ENCODE measurements at regions not wholly inside any gene's neighbourhood (a gene's known extent, or its start where the extent isn't known, plus 50 kb on each side); places are given as distances from the start of the nearest gene placed in this dataset.

DNA sequence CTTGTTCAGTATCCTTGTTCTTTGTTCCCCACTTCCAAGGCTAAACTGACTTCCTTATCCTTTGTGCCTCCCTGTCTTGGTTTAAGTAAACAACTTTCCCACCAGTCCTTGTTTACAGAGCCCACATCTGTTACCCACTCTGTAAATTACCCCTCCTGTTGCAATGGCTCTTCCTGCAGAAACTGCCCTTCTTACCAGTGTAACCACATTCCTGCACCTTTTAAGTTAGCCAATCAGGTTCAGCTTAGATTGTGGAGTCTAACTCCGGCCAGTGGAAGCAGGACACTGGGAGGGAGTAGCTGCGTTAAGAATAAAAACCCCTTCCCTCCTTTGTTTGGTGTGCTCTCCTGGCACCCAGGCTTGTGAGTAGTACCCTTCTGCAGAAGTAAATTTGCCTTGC lies 360.9 kb downstream of the PRDM5 start:
- H3F3A ChIP-seq (replicated peaks; ENCODE audit: insufficient read depth): no peaks in the 10 kb centered on the region
- ChIA-PET CTCF (interaction anchor here (0.6 kb wide), 1 partner anchor 516 kb away, joined by 3 read pairs; no protein-coding TSS in a partner anchor), POLR2A (no interaction called here)
- H4K20me1 ChIP-seq (ENCODE audit: insufficient read depth): no peaks in the 10 kb centered on the region
- H3K79me2 ChIP-seq (ENCODE audit: insufficient read depth): no peaks in the 10 kb centered on the region
- no peak for DNase-seq
- no peak overlapping the region for H3K4me3 ChIP-seq (ENCODE audit: low read depth in 2 of 2, low read length in 1 of 2)
- H2AFZ ChIP-seq (ENCODE audit: low read depth): no peak overlapping the region
- H3K36me3 ChIP-seq (replicated peaks in 1 of 2; ENCODE audit: control insufficient read depth in 1 of 2, insufficient read depth in 2 of 2, low read length in 1 of 2): no peaks in the 10 kb centered on the region
- no peak overlapping the region for H3K4me2 ChIP-seq
- no peaks in the 10 kb centered on the region for H3K9me3 ChIP-seq
- TF ChIP-seq, protein P1, sequence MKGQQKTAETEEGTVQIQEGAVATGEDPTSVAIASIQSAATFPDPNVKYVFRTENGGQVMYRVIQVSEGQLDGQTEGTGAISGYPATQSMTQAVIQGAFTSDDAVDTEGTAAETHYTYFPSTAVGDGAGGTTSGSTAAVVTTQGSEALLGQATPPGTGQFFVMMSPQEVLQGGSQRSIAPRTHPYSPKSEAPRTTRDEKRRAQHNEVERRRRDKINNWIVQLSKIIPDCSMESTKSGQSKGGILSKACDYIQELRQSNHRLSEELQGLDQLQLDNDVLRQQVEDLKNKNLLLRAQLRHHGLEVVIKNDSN (IDR thresholded peaks at IDR 0.05; ENCODE audit: borderline replicate concordance, low read depth): no peak
- TF ChIP-seq, protein P2, sequence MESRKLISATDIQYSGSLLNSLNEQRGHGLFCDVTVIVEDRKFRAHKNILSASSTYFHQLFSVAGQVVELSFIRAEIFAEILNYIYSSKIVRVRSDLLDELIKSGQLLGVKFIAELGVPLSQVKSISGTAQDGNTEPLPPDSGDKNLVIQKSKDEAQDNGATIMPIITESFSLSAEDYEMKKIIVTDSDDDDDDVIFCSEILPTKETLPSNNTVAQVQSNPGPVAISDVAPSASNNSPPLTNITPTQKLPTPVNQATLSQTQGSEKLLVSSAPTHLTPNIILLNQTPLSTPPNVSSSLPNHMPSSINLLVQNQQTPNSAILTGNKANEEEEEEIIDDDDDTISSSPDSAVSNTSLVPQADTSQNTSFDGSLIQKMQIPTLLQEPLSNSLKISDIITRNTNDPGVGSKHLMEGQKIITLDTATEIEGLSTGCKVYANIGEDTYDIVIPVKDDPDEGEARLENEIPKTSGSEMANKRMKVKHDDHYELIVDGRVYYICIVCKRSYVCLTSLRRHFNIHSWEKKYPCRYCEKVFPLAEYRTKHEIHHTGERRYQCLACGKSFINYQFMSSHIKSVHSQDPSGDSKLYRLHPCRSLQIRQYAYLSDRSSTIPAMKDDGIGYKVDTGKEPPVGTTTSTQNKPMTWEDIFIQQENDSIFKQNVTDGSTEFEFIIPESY (IDR thresholded peaks at IDR 0.05; ENCODE audit: borderline replicate concordance, low read depth): no peak
- TF ChIP-seq RFX5 (IDR thresholded peaks at IDR 0.05; ENCODE audit: low read length) (no peak), JUND (IDR thresholded peaks at IDR 0.05) (no peak), SMC3 (IDR thresholded peaks at IDR 0.05; ENCODE audit: low read depth, low read length) (no peak)
- H3K4me1 ChIP-seq (ENCODE audit: control insufficient read depth in 1 of 2, insufficient read depth in 2 of 2, low read depth in 1 of 2, low read length in 1 of 2): no peaks in the 10 kb centered on the region
- no peak overlapping the region for H3K9ac ChIP-seq
- no peaks in the 10 kb centered on the region for H3K27me3 ChIP-seq (ENCODE audit: insufficient read depth)
- H3K27ac ChIP-seq (ENCODE audit: low read depth in 2 of 2, low read length in 1 of 2): no peak overlapping the region
- H3K9me2 ChIP-seq: no peaks in the 10 kb centered on the region
- WGBS (ENCODE audit: low lambda C conversion rate): 21% methylated on average over 2 of the region's 2 CpGs

DNA sequence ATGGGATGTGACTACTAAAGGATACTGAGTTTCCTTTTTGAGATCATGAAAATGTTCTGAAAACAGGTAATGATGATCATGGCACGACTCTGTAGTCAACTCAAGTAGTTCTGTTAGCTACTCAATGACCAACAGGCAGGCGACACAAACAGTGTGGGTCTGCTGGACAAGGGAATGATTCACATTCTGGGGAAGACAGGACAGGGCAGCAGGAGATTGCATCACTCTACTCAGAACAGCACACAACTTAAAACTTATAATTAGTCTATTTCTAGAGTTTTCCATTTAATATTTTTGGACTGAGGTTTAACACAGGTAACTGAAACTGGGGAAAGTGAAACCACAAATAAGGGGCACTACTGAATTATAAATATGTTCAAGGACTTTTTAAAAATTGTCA lies 365.2 kb downstream of the PRDM5 start:
- Histone ChIP-seq H3K9me3 (no peaks in the 10 kb centered on the region), H3K4me2 (no peak overlapping the region), H3F3A (replicated peaks; ENCODE audit: insufficient read depth) (no peaks in the 10 kb centered on the region), H3K4me1 (ENCODE audit: control insufficient read depth in 1 of 2, insufficient read depth in 2 of 2, low read depth in 1 of 2, low read length in 1 of 2) (no peaks in the 10 kb centered on the region), H3K4me3 (ENCODE audit: low read depth in 2 of 2, low read length in 1 of 2) (no peak overlapping the region), H3K9me2 (no peaks in the 10 kb centered on the region), H3K27me3 (ENCODE audit: insufficient read depth) (no peaks in the 10 kb centered on the region), H3K79me2 (ENCODE audit: insufficient read depth) (no peaks in the 10 kb centered on the region), H3K36me3 (replicated peaks in 1 of 2; ENCODE audit: control insufficient read depth in 1 of 2, insufficient read depth in 2 of 2, low read length in 1 of 2) (no peaks in the 10 kb centered on the region), H3K27ac (ENCODE audit: low read depth in 2 of 2, low read length in 1 of 2) (no peak overlapping the region), H2AFZ (ENCODE audit: low read depth) (no peak overlapping the region), H4K20me1 (ENCODE audit: insufficient read depth) (no peaks in the 10 kb centered on the region), H3K9ac (no peak overlapping the region)
- ChIA-PET CTCF (no interaction called here), POLR2A (no interaction called here)
- no peak for DNase-seq
- TF ChIP-seq, protein P3, sequence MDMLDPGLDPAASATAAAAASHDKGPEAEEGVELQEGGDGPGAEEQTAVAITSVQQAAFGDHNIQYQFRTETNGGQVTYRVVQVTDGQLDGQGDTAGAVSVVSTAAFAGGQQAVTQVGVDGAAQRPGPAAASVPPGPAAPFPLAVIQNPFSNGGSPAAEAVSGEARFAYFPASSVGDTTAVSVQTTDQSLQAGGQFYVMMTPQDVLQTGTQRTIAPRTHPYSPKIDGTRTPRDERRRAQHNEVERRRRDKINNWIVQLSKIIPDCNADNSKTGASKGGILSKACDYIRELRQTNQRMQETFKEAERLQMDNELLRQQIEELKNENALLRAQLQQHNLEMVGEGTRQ (IDR thresholded peaks at IDR 0.05; ENCODE audit: borderline replicate concordance, low read depth, low read length): no peak
- TF ChIP-seq, protein P4, sequence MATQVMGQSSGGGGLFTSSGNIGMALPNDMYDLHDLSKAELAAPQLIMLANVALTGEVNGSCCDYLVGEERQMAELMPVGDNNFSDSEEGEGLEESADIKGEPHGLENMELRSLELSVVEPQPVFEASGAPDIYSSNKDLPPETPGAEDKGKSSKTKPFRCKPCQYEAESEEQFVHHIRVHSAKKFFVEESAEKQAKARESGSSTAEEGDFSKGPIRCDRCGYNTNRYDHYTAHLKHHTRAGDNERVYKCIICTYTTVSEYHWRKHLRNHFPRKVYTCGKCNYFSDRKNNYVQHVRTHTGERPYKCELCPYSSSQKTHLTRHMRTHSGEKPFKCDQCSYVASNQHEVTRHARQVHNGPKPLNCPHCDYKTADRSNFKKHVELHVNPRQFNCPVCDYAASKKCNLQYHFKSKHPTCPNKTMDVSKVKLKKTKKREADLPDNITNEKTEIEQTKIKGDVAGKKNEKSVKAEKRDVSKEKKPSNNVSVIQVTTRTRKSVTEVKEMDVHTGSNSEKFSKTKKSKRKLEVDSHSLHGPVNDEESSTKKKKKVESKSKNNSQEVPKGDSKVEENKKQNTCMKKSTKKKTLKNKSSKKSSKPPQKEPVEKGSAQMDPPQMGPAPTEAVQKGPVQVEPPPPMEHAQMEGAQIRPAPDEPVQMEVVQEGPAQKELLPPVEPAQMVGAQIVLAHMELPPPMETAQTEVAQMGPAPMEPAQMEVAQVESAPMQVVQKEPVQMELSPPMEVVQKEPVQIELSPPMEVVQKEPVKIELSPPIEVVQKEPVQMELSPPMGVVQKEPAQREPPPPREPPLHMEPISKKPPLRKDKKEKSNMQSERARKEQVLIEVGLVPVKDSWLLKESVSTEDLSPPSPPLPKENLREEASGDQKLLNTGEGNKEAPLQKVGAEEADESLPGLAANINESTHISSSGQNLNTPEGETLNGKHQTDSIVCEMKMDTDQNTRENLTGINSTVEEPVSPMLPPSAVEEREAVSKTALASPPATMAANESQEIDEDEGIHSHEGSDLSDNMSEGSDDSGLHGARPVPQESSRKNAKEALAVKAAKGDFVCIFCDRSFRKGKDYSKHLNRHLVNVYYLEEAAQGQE (IDR thresholded peaks at IDR 0.05; ENCODE audit: low read depth, low read length): no peak
- 37% methylated on average over 2 of the region's 2 CpGs for WGBS (ENCODE audit: low lambda C conversion rate)
